ENCODE measurements at regions not wholly inside any gene's neighbourhood (a gene's known extent, or its start where the extent isn't known, plus 50 kb on each side); places are given as distances from the start of the nearest gene placed in this dataset.
"Not testable (repeated sequence)": the region's sequence is repeated elsewhere in the genome, so short reads cannot be mapped to it uniquely, and the experiment has no call there.

GRCh38 chr3:153623834-153624233 is 461.8 kb downstream of the RAP2B start:
- no peak for DNase-seq

- peak; percentile 66 for DNase-seq
These were observed 462.4 kb downstream of the RAP2B start for GRCh38 chr3:153624310-153625030.

- DNase-seq: no peak
These were observed 463.5 kb downstream of the RAP2B start for GRCh38 chr3:153625506-153625905.

- DNase-seq: no peak
These were observed 464.1 kb downstream of the RAP2B start for GRCh38 chr3:153626158-153626557.

GRCh38 chr3:153628591-153628990 is 466.6 kb downstream of the RAP2B start:
- DNase-seq: peak; percentile 29

- DNase-seq: no peak
These were observed 467.1 kb downstream of the RAP2B start for GRCh38 chr3:153629148-153629547.

GRCh38 chr3:153631102-153631501 is 469.1 kb downstream of the RAP2B start:
- no peak for DNase-seq

GRCh38 chr3:153631664-153632063 is 469.6 kb downstream of the RAP2B start:
- no peak for DNase-seq

- DNase-seq: no peak
These were observed 471.4 kb downstream of the RAP2B start for GRCh38 chr3:153633407-153633806.

GRCh38 chr3:153634683-153635082 is 472.7 kb downstream of the RAP2B start:
- no peak for DNase-seq

- DNase-seq: no peak
These were observed 477.6 kb downstream of the RAP2B start for GRCh38 chr3:153639631-153640030.

- no peak for DNase-seq
These were observed 479.0 kb downstream of the RAP2B start for GRCh38 chr3:153640689-153641665.

- not testable (repeated sequence) for DNase-seq
These were observed 478.6 kb upstream of the ARHGEF26 start for GRCh38 chr3:153642576-153642975.

- not testable (repeated sequence) for DNase-seq
These were observed 477.7 kb upstream of the ARHGEF26 start for GRCh38 chr3:153643471-153643870.

- no peak for DNase-seq
These were observed 471.8 kb upstream of the ARHGEF26 start for GRCh38 chr3:153649286-153649839.

- DNase-seq: no peak
These were observed 469.1 kb upstream of the ARHGEF26 start for GRCh38 chr3:153652076-153652475.

- no peak for DNase-seq
These were observed 464.1 kb upstream of the ARHGEF26 start for GRCh38 chr3:153657046-153657445.

GRCh38 chr3:153657461-153657860 is 463.7 kb upstream of the ARHGEF26 start:
- DNase-seq: no peak

- DNase-seq: no peak
These were observed 463.1 kb upstream of the ARHGEF26 start for GRCh38 chr3:153658136-153658535.

GRCh38 chr3:153666991-153667740 is 454.0 kb upstream of the ARHGEF26 start:
- DNase-seq: no peak

GRCh38 chr3:153669527-153669926 is 451.7 kb upstream of the ARHGEF26 start:
- DNase-seq: no peak

GRCh38 chr3:153670577-153670976 is 450.6 kb upstream of the ARHGEF26 start:
- DNase-seq: no peak

GRCh38 chr3:153673853-153674252 is 447.3 kb upstream of the ARHGEF26 start:
- DNase-seq: no peak
